Peyer's patch (tissue), 4 donors: ENCODE measurements at regions not wholly inside any gene's neighbourhood (a gene's known extent, or its start where the extent isn't known, plus 50 kb on each side); places are given as distances from the start of the nearest gene placed in this dataset.

Experiments
- POLR2A ChIP-seq, 2 donors: fragments of 450-650 bp; IDR thresholded peaks; one replicate each; pipeline ENCODE4 v1.5.1; 2017; ENCODE audit warnings: antibody characterized with exemption in 2 of 2, mild to moderate bottlenecking in 2 of 2, moderate library complexity in 2 of 2
- TF ChIP-seq, protein P1 (sequence below), 6 experiments: fragments of 450-650 bp in 4 of 6; fragments of 200-600 bp in 2 of 6; sonication (generic) in 1 of 6; IDR thresholded peaks; one replicate each; pipeline ENCODE4 v1.5.1; 2017 to 2019; ENCODE audit warnings: antibody characterized with exemption in 6 of 6, mild to moderate bottlenecking in 3 of 6, moderate library complexity in 1 of 6

DNA sequence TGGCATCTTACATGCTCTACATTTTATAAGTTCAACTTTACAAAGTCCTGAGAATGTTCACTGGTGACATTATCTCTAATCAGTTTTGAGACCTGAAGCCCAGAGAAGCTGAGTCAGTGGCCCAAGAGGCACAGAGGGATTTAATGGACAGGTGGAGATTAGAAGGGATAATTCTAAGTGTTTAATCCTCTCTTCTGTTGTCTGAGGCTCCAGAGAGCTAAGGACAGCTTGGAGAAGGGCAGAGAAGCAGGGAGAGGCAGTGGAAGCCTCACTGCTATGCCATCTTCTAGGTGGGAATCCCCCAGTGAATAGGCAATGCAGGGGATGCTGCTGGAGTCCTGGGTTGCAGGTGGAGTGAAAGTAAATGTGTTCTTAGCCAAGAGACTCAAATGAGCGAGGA, 369.4 kb upstream of the SLCO3A1 start:
- TF ChIP-seq, protein P1, sequence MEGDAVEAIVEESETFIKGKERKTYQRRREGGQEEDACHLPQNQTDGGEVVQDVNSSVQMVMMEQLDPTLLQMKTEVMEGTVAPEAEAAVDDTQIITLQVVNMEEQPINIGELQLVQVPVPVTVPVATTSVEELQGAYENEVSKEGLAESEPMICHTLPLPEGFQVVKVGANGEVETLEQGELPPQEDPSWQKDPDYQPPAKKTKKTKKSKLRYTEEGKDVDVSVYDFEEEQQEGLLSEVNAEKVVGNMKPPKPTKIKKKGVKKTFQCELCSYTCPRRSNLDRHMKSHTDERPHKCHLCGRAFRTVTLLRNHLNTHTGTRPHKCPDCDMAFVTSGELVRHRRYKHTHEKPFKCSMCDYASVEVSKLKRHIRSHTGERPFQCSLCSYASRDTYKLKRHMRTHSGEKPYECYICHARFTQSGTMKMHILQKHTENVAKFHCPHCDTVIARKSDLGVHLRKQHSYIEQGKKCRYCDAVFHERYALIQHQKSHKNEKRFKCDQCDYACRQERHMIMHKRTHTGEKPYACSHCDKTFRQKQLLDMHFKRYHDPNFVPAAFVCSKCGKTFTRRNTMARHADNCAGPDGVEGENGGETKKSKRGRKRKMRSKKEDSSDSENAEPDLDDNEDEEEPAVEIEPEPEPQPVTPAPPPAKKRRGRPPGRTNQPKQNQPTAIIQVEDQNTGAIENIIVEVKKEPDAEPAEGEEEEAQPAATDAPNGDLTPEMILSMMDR (IDR thresholded peaks at IDR 0.05), result no peak
- TF ChIP-seq POLR2A (IDR thresholded peaks at IDR 0.05), result no peak
